ENCODE measurements at regions not wholly inside any gene's neighbourhood (a gene's known extent, or its start where the extent isn't known, plus 50 kb on each side); places are given as distances from the start of the nearest gene placed in this dataset.

- no peak overlapping the region for H3K4me3 ChIP-seq (ENCODE audit: low read depth, low read length)
- H3K27ac ChIP-seq, result no peak overlapping the region
- no peak for TF ChIP-seq CTCF (IDR thresholded peaks at IDR 0.05; ENCODE audit: low read depth, low read length)
- peaks cover 6% of the 10 kb centered on the region for H3K27me3 ChIP-seq (ENCODE audit: insufficient read depth, low read depth, severe bottlenecking)
- H3K36me3 ChIP-seq, result no peaks in the 10 kb centered on the region
- no peak for DNase-seq
- H3K9me3 ChIP-seq (ENCODE audit: severe bottlenecking), result no peaks in the 10 kb centered on the region
Measured at GRCh38 chr1:102098536-102098935, 101.8 kb upstream of the OLFM3 start.

- no peak for TF ChIP-seq CTCF (IDR thresholded peaks at IDR 0.05; ENCODE audit: low read depth, low read length)
- DNase-seq, result no peak
- H3K27me3 ChIP-seq (ENCODE audit: insufficient read depth, low read depth, severe bottlenecking), result peaks cover 5% of the 10 kb centered on the region
- H3K4me3 ChIP-seq (ENCODE audit: low read depth, low read length), result no peak overlapping the region
- H3K36me3 ChIP-seq, result no peaks in the 10 kb centered on the region
- no peaks in the 10 kb centered on the region for H3K9me3 ChIP-seq (ENCODE audit: severe bottlenecking)
- H3K27ac ChIP-seq, result no peak overlapping the region
Measured at GRCh38 chr1:102098081-102098480, 101.4 kb upstream of the OLFM3 start.

GRCh38 chr1:102097451-102097850 is 100.7 kb upstream of the OLFM3 start:
- DNase-seq, result no peak
- no peaks in the 10 kb centered on the region for H3K9me3 ChIP-seq (ENCODE audit: severe bottlenecking)
- H3K4me3 ChIP-seq (ENCODE audit: low read depth, low read length), result no peak overlapping the region
- H3K27me3 ChIP-seq (ENCODE audit: insufficient read depth, low read depth, severe bottlenecking), result peaks cover 9% of the 10 kb centered on the region
- H3K36me3 ChIP-seq, result no peaks in the 10 kb centered on the region
- no peak for TF ChIP-seq CTCF (IDR thresholded peaks at IDR 0.05; ENCODE audit: low read depth, low read length)
- H3K27ac ChIP-seq, result no peak overlapping the region

- no peak for TF ChIP-seq CTCF (IDR thresholded peaks at IDR 0.05; ENCODE audit: low read depth, low read length)
- Histone ChIP-seq H3K4me3 (ENCODE audit: low read depth, low read length) (no peak overlapping the region), H3K27ac (no peak overlapping the region)
Measured at GRCh38 chr1:102096162-102096561, 99.4 kb upstream of the OLFM3 start.

GRCh38 chr1:102089791-102090190 is 93.1 kb upstream of the OLFM3 start:
- no peak for TF ChIP-seq CTCF (IDR thresholded peaks at IDR 0.05; ENCODE audit: low read depth, low read length)
- H3K4me3 ChIP-seq (ENCODE audit: low read depth, low read length), result no peak overlapping the region

More at GRCh38 chr1:102096162-102096561, 99.4 kb upstream of the OLFM3 start:
- no peak for DNase-seq
- no peaks in the 10 kb centered on the region for H3K9me3 ChIP-seq (ENCODE audit: severe bottlenecking)
- no peaks in the 10 kb centered on the region for H3K36me3 ChIP-seq
- H3K27me3 ChIP-seq (ENCODE audit: insufficient read depth, low read depth, severe bottlenecking), result peaks cover 9% of the 10 kb centered on the region

GRCh38 chr1:102085896-102086295 is 89.2 kb upstream of the OLFM3 start:
- H3K9me3 ChIP-seq (ENCODE audit: severe bottlenecking), result no peaks in the 10 kb centered on the region
- peaks cover 25% of the 10 kb centered on the region for H3K27me3 ChIP-seq (ENCODE audit: insufficient read depth, low read depth, severe bottlenecking)
- no peak for DNase-seq
- H3K4me3 ChIP-seq (ENCODE audit: low read depth, low read length), result no peak overlapping the region
- no peak for TF ChIP-seq CTCF (IDR thresholded peaks at IDR 0.05; ENCODE audit: low read depth, low read length)
- H3K27ac ChIP-seq, result no peak overlapping the region
- no peaks in the 10 kb centered on the region for H3K36me3 ChIP-seq

More at GRCh38 chr1:102089791-102090190, 93.1 kb upstream of the OLFM3 start:
- Histone ChIP-seq H3K36me3 (no peaks in the 10 kb centered on the region), H3K9me3 (ENCODE audit: severe bottlenecking) (no peaks in the 10 kb centered on the region), H3K27ac (no peak overlapping the region), H3K27me3 (ENCODE audit: insufficient read depth, low read depth, severe bottlenecking) (peaks cover 23% of the 10 kb centered on the region)
- DNase-seq, result no peak
